PFSK-1 (cell line): ENCODE measurements at regions not wholly inside any gene's neighbourhood (a gene's known extent, or its start where the extent isn't known, plus 50 kb on each side); places are given as distances from the start of the nearest gene placed in this dataset.

ENCODE experiments used
- POLR2AphosphoS5 ChIP-seq: IDR thresholded peaks from 2 replicates; pipeline ENCODE4 v1.6.1; 2012; ENCODE audit warnings: low read depth, mild to moderate bottlenecking, control low read depth, low read length, moderate library complexity
- TF ChIP-seq, protein P1 (sequence below), 2 experiments: IDR thresholded peaks; 2 replicates each; pipeline versions ENCODE4 v1.6.1 to v1.8.0; 2011 to 2012; ENCODE audit warnings: low read depth in 2 of 2, low read length in 2 of 2, control low read depth in 1 of 2, inconsistent platforms in 1 of 2, mild to moderate bottlenecking in 1 of 2, moderate library complexity in 1 of 2; ENCODE audit not compliant: insufficient read depth in 1 of 2

DNA sequence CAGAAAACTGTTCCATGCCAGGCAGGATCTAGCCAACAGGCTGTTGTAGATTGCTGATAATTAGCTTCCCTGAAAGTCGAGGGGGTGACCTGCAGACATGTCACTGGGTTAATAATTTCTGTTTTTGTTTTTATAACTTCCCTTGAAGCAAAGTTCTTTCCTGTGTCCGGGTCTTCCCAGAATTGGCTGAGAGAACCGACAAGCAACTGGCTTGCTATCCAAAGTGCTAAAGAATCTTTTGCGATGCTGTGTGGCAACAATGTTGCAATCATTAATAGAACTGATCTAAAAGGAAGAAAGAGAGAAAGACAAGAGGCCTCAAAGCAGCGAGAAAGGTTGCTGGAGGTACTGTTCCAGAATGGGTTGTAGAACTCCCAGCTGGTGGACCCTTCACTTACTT, 132.1 kb upstream of the DPP6 start:
- TF ChIP-seq, protein P1, sequence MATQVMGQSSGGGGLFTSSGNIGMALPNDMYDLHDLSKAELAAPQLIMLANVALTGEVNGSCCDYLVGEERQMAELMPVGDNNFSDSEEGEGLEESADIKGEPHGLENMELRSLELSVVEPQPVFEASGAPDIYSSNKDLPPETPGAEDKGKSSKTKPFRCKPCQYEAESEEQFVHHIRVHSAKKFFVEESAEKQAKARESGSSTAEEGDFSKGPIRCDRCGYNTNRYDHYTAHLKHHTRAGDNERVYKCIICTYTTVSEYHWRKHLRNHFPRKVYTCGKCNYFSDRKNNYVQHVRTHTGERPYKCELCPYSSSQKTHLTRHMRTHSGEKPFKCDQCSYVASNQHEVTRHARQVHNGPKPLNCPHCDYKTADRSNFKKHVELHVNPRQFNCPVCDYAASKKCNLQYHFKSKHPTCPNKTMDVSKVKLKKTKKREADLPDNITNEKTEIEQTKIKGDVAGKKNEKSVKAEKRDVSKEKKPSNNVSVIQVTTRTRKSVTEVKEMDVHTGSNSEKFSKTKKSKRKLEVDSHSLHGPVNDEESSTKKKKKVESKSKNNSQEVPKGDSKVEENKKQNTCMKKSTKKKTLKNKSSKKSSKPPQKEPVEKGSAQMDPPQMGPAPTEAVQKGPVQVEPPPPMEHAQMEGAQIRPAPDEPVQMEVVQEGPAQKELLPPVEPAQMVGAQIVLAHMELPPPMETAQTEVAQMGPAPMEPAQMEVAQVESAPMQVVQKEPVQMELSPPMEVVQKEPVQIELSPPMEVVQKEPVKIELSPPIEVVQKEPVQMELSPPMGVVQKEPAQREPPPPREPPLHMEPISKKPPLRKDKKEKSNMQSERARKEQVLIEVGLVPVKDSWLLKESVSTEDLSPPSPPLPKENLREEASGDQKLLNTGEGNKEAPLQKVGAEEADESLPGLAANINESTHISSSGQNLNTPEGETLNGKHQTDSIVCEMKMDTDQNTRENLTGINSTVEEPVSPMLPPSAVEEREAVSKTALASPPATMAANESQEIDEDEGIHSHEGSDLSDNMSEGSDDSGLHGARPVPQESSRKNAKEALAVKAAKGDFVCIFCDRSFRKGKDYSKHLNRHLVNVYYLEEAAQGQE (IDR thresholded peaks at IDR 0.05; ENCODE audit: insufficient read depth in 1 of 2, low read depth in 2 of 2, low read length in 2 of 2): no peak
- TF ChIP-seq POLR2AphosphoS5: no peak
